HG02852 (cell line): ENCODE measurements at regions not wholly inside any gene's neighbourhood (a gene's known extent, or its start where the extent isn't known, plus 50 kb on each side); places are given as distances from the start of the nearest gene placed in this dataset.

ENCODE experiments used
- ATAC-seq: cut with Tn5 transposase; IDR thresholded peaks from one replicate; pipeline ENCODE4 v1.9.1; 2021; ENCODE audit warnings: mild to moderate bottlenecking, moderate library complexity; ENCODE audit not compliant: unreplicated experiment

DNA sequence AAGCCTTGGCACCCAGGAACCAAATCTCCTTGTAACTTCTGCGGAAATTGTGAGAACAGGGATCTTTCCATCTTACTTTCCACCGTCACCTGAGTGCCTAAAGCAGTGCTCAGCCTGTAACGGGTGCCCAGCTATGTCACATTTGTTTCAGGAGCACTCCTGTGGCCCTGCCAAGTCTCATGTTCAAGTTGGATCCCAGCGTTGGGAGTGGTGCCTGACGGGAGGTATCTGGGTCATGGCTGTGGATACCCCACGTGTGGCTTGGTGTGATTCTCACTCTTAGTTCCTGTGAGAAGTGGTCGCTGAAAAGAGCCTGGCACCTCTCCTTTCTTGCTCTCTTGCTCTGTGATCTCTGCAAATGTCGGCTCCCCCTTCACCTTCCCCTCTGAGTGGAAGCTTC is 114.9 kb downstream of the UQCRFS1 start:
- no peak for ATAC-seq

DNA sequence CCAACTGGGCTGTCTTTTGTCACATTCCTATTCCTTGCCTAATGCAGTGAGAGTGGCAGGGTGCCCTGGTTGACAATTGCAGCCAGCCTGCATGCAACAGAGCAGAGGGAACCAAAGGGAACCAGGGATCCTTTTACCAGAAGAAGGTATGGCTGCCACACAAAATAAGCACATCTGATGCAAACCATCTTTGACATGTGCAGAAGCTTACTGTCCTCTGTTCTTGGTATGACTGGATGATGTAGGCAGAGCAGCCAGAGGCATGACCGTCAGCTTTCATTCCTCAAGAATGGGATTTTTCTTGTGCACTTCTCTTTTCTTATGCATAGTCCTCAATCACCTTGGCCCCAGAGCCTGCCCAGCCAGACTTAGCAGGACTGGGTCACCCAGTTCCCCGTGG is 116.1 kb downstream of the UQCRFS1 start:
- no peak for ATAC-seq

DNA sequence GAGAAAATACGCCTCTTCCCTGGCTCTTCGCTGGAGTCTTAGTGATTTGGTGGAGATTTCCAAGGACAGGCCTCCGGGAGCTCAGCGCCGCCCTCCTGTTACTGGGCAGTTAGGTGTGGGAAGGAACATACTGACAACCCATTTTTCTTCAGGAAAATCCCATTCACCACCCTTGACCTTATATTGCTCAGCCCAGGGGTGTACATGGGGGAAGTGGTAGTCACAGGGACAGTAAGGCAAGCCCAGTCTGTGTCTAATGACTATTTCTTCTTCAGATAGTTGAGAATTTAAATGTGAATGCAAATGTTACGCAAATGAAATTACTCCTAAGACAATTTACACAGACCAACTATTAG is 119.4 kb downstream of the UQCRFS1 start:
- ATAC-seq, result no peak

DNA sequence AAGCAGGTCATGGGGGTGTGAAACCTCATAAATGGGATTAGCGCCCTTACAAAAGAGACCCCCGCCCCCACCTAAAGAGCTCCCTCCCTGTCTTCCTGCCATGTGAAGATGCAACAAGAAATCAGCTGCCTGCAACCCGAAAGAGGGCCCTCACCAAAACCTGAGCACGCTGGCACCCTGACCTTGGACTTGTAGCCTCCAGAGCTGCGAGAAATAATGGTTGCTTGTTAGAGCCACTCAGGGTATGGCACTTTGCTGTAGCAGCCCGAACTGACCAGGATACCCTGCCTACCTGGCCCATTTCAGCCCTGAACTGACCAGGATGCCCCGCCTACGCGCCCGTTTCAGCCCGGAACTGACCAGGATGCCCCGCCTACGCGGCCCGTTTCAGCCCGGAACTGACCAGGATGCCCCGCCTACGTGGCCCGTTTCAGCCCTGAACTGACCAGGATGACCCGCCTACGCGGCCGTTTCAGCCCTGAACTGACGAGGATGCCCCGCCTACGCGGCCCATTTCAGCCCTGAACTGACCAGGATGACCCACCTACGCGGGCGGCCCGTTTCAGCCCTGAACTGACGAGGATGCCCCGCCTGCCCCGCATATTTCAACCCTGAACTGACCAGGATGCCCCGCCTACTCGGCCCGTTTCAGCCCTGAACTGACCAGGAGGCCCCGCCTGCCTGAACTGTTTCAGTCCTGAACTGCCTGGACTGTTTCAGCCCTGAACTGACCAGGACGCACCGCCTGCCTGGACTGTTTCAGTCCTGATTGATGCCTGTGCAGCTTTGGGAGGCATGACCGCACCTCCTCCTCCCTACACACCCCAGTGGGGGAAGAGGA is 120.0 kb downstream of the UQCRFS1 start:
- ATAC-seq, result no peak

DNA sequence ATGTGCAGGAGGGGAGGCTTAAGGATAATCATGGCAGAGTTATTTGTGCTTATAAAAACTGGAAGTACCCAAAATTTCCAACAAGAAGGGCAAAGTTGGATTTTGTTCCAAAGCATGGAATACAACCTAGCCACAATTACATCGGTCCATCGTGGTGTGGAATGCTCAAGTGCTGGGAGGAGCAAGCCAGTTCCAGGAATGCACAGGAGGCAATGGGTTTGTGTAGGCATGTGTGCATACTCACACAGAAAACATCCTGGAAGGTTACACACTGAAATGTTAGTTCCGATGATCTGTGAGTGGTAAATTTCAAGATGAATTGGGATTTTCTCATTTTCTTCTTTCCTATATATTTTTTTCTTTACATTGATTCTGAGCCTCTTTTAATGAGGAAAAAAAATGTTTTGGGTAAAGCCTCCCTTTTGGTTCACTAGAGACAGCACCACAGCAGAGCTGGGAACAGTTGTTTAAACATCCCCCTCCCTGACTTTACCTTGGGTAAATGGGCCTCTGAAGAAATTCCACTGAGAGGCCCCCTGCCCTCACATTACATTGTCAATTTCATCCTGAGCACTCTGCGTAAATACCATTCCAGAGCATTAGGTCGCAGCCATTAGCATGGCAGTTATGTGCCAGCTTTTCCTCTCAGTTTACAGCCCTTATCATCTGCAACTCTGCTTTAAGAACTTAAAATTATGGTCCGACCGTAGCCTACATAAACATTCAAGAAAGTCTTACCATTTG is 122.0 kb downstream of the UQCRFS1 start:
- no peak for ATAC-seq

DNA sequence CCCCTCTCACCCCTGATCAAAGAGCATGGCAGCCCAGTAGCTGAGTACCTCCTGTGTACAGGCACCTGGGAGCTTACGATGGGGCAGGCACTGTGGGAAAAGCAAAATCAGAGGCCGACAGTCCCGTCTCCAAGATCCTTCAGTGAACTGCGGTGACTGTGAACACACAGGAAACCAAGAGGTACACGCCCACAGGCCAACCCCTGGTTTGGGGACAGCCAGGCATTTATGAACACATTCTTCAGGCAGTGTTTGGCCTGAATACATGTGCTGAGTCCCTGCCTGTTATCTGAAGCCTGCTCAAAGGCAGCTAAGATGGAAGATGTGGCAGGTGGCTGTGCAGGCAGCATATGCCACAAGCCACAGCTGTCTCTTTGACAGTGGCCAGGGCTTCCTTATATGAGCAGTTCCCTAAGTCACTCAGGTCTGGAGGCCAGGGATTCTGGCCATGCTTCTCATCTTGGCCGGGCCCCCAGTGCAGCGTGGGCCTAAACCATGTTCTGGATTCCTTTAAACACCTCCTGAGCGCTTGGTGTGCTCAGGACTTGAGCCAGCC is 123.6 kb downstream of the UQCRFS1 start:
- no peak for ATAC-seq

DNA sequence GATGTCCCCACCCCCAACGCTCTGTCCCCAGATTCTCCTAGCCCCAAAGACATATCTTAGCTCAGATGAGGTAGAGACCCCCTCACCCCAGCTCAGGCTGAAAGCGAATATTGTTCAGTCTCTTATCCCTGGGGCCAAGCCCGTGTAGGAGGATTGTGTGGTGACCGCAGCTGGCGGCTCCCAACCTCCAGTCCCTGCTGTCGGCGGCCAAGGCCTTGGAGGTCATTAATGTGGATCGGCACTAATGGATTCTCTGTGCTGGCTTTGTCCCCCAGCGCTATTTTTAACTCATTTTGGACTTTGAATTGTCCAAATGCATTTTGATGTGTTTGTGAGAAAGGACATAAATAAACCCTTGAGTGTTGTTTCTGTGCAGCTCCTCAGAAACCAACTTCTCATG is 124.2 kb downstream of the UQCRFS1 start:
- no peak for ATAC-seq

DNA sequence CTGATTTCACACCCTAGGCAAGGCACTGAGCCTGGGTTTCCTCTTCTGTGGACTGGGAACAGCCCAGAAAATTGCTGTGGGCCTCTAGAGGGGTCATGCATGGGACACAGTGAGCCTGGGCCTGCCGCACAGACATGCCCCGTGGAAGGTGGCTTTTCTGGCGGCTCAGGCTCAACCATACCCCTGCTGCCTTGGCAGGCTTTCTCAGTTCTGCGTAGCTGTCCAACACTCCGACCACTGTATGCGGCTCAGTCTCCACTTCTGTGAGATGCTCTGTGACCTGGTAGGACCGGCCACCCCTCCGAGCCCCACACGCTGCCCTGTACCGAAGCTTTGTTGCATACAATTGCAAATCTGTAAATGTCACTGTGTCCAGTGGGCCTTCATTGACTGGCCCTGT is 126.3 kb downstream of the UQCRFS1 start:
- no peak for ATAC-seq

DNA sequence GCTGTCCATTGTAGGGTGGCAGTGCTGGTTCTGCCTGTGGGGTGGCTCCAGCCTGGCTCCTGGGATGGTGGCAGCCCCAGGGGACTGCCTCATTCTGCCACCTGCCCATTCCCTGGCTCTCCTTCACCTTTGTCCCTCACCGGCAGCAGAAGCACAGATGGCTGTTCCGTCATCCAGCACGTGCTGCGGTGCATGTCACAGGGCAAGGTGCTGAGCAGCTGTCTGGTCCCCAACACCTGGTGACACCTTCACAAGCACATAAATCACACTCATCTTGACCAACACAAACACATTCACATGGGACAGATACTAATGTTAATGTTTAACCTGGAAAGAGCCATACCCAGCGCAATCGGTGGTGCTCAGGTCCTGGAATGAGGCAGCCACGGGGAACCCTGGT is 126.8 kb downstream of the UQCRFS1 start:
- ATAC-seq, result no peak

DNA sequence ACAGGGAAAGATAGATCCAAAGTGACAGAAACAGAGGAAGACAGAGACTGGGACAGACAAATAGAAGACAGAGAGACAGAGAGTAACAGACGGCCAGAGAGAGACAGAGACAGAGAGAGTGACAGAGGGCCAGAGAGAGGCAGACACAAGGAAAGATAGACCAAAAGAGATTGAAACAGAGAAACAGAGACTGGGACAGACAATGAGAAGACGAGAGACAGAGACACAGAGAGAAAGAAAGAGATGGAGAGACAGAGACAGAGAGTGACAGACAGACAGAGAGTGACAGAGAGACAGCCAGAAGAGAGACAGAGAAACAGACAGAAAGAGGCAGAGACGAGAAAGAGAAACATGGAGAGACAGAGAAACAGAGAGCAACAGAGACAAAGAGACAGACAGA is 127.3 kb downstream of the UQCRFS1 start:
- ATAC-seq, result no peak

DNA sequence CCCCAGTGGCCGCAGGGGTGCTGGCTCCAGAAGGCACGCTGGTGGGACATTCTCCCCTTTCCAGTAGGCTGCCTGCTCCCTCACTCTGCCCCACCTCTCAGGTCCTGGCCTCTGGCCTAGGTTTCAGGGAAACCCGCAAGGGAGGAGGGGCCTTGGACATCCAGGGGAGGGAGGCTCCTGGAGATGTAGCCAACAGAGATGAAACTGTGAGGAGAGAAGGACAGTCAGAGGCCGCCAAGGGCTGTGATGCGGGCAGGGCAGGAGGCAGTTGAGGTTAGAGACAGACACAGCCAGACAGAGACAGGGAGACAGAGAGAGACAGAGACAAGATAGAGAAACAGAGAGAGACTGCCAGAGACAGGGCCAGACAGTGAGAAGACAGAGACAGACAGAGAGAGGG is 127.7 kb downstream of the UQCRFS1 start:
- no peak for ATAC-seq

DNA sequence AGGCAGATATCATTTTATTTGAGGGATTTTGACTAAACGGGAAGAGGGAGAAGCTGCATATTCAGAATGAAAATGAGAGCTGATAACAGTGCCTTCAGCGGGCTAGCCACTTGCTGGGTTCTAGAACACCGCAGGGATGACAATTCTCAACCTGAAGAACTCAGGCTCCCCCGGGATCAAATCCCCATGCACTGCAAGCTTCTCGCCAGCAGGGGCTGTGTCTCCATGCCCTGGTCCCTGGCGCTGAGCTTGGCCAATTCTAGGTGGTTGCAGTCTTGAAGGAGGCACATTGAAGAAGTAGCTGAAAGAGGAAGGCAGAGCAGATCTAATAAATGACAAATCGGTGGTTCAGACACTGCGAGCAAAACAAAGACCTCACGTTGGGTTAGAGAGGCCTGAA is 128.7 kb downstream of the UQCRFS1 start:
- no peak for ATAC-seq

DNA sequence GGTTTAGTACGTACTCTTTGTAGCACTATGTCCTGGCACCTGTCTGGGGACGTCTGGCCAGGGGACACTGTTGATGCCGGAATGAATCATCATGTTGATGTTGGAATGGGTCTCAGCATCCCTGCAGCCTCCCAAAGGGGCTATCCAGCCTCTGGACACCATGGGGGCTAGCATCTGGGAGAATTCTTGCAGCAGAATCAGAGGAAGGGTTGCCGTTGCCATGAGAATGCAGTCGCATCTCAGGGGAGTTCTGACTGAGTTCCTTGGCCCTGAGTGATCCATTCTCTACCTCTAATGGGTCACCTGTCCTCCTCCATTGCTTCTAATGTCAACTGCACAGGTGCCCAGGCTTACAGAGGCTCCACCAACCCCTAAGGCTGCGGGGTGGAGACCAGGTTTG is 129.1 kb downstream of the UQCRFS1 start:
- ATAC-seq, result no peak

DNA sequence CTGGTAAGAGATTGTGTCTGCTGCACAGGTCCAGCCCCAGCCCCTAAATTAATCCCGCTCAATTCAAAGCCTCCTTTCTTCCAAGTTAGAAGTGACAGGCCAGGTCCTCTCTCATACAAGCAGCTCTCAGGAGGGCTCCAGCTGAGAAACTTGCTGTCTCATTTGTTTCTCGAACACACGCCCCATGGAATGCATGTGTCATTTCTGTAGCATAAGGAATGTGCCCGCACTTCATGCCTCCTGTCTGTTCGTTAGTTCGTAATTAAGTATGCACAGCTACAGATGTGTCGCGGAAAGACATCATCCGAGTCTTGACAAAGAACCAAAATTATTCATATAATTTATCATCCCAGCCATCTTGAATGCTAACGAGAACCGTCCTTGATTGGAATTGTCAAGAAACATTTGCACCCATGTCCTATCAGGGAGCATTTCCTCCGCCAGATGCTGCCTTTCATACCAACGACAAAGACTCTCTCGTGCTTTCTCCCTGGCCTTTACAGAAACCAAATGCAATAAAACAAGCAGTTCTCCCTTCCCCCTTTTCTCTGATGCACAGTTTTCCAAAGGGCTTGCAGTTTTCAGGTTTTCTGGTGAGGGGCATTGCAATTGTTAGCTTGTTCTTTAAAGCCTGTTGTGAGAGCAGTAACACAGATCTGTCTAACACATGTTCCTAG is 133.5 kb downstream of the UQCRFS1 start:
- ATAC-seq, result no peak

DNA sequence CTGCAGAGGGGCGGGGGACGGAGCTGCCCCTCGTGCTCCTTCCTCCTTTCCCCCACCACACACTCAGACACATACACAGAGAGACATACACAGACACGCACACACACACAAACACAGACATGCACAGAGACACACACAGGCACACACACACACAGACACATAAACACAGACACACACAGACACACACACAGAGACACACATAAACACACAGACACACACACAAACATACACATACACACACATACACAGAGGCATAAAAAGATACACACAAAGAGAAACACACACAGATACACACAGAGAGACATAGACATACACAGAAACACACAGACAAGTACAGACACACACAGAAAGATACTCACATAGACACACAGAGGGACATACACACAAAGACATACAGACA is 136.0 kb downstream of the UQCRFS1 start:
- ATAC-seq, result no peak

DNA sequence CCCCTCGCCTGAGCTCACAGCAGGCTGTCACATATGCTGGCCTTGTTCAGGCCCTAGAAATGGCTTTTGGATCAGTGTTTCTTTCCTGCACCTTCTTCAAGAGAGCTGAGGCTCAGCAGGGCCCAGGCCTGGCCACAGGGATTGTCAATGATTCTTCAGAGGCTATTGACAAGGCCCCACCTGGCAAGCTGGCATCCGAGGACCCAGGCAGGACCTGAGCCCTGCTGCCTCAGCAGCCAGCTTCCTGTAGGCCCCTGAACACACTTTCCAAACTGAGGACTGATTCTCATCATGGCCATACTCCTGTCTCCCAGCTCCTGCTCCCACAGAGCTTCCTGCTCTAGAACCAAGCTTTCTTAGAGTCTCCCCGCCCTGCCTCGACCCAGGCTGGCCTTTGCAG is 136.8 kb downstream of the UQCRFS1 start:
- no peak for ATAC-seq

DNA sequence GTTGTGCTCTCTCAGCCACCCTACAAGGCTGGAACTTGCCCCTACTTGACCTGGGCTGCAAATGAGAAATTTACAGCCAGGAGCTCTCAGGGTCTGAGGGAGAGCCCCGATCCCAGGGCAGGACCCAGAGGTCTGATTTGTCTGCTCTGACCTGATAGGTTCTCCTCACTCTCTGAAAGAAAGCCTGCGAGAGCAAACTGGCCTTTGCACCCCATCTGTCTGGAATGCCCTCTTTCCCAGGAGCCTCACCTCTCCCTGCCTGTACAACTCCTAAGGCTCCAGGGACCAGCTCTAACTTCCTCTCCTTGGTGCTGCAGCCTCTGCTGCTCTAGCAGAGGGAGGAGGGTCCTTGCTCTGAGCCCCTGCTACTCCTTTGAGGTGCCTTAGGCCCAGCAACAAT is 137.8 kb downstream of the UQCRFS1 start:
- ATAC-seq, result no peak

DNA sequence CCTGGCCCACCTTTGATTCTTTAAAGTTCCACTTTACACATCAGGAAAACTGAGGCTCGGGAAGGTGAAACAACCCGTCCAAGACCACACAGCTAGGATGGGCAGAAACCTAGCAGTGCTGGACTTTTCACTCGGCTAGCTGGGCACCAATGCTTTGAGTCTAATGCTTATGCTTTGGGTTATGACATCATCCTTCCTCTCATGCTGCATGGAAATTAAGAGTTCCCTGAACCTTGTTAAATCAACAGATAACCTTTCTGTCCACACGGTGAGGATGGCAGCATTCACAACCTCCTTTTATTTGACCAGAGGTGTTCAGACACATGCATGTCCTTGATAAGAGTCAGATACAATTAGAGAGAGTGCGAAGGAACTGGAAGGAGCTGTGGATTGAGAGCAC is 138.4 kb downstream of the UQCRFS1 start:
- no peak for ATAC-seq

DNA sequence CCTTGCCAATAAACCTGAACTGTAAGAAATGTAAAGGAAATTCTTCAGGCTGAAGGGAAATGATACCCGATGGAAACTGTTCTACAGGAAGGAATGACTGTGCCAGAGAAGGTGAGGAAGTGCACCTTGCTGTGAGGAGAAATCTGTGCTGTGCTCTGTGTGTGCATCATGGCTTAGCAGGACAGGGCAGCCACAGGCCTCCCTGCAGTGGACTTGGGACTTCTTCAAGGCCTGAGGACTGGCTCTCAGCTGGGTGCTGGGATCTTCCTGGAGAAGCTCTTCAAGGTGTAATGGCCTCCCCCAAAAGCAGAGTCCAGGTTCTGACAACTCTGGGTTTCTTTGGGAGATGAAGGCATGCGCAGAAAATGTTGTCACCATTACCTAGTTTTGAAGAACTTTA is 145.1 kb downstream of the UQCRFS1 start:
- no peak for ATAC-seq

DNA sequence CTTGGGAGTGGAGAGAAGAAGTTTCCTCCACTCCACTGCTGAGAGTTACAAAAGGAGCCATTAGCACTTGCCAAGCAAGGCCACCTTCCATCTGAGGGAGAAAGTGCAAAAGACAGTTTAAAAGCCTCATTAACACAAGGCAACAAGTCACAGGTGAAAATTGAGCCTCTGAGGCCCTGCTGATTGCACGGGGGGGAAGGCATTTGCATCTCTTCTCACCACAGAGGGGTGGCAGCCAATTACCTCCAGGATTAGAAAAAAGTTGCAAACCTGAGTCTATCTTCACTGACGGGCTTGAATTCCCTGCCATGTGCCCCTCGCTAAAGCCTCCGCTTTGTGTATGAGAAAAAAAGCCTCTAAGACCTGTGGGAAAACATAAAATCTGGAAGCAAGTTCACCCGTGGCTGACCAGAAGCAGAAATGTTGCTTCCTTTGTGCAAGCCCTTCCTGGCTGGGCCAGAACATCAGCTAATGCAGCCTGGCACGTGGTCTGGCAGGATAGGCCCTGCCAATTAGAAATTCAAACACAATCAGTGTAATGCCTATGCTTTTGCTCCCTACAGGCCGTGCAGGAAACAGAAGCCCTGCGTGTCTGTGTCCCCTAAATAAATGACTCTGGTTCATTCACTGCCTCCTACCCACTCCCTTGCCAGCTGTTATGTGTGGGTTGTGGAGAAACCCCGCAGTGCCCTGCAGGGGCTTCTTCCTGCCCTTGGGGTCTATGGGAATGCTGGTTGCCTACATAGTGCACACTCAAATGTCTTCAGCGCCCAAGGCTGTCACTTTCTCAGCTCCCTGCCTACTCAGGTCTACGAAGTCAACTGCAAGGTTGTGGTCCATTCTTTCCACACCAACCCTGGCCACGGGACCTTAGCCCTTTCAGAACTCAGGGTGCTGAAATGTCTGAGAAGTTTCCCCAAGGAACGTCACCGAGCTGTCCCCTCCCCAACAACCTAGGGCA is 150.2 kb downstream of the UQCRFS1 start:
- no peak for ATAC-seq
